SK-N-SH (cell line): ENCODE measurements at regions not wholly inside any gene's neighbourhood (a gene's known extent, or its start where the extent isn't known, plus 50 kb on each side); places are given as distances from the start of the nearest gene placed in this dataset.

Experiments
- CTCF ChIA-PET: fragments of 300-600, 350-600 bp; formaldehyde crosslinking; extraction: SDS; loops from one replicate; lab custom pipeline; 2021; lab: Yijun Ruan, JAX
- POLR2A ChIA-PET: fragments of 350-600 bp; sonication (Branson Sonifier 250); formaldehyde crosslinking; extraction: SDS; loops from one replicate; lab custom pipeline; 2020; ENCODE audit warnings: antibody characterized with exemption, inconsistent platforms; lab: Yijun Ruan, JAX
- DNase-seq: peaks from one replicate; pipeline ENCODE4 v3.0.0; 2012
- H2AFZ ChIP-seq: fragments of 200-600 bp; sonication (generic); 2 replicates; pipeline ENCODE4 v1.8.1; 2016; ENCODE audit warnings: antibody characterized with exemption, mild to moderate bottlenecking, low read depth
- H3F3A ChIP-seq: fragments of 200-600 bp; sonication (generic); replicated peaks from 2 replicates; pipeline ENCODE3; 2016; ENCODE audit warnings: antibody characterized with exemption, mild to moderate bottlenecking; ENCODE audit not compliant: insufficient read depth
- H3K27ac ChIP-seq, 2 experiments: fragments of 200-500 bp in 1 of 2; fragments of 200-600 bp in 1 of 2; sonication (Bioruptor generic) in 1 of 2; sonication (generic), shearing (Covaris generic) in 1 of 2; 2 replicates each; pipeline versions ENCODE4 v1.5.1 to v1.6.1; 2014 to 2016; ENCODE audit warnings: low read depth in 2 of 2, inconsistent platforms in 1 of 2, low read length in 1 of 2, mild to moderate bottlenecking in 1 of 2, mixed read lengths in 1 of 2
- H3K27me3 ChIP-seq: fragments of 200-600 bp; sonication (generic), shearing (Covaris generic); 2 replicates; pipeline ENCODE4 v1.6.1; 2016; ENCODE audit warnings: mixed run types; ENCODE audit not compliant: insufficient read depth
- H3K36me3 ChIP-seq, 2 experiments: fragments of 200-500 bp in 1 of 2; fragments of 200-600 bp in 1 of 2; sonication (Bioruptor generic) in 1 of 2; sonication (generic) in 1 of 2; replicated peaks in 1 of 2; 2 replicates each; pipeline versions ENCODE3 to v1.5.1; 2014 to 2016; ENCODE audit warnings: low read length in 1 of 2, mild to moderate bottlenecking in 1 of 2; ENCODE audit not compliant: insufficient read depth in 2 of 2, control insufficient read depth in 1 of 2
- H3K4me1 ChIP-seq, 2 experiments: fragments of 200-500 bp in 1 of 2; fragments of 200-600 bp in 1 of 2; sonication (Bioruptor generic) in 1 of 2; sonication (generic), shearing (Covaris generic) in 1 of 2; 2 replicates each; pipeline versions ENCODE4 v1.5.1 to v1.6.1; 2014 to 2016; ENCODE audit warnings: low read depth in 1 of 2, low read length in 1 of 2, mixed run types in 1 of 2; ENCODE audit not compliant: insufficient read depth in 2 of 2, control insufficient read depth in 1 of 2
- H3K4me2 ChIP-seq: fragments of 200-600 bp; sonication (generic), shearing (Covaris generic); 2 replicates; pipeline ENCODE4 v1.6.1; 2017; ENCODE audit warnings: mixed run types
- H3K4me3 ChIP-seq, 2 experiments: fragments of 200-500 bp in 1 of 2; fragments of 200-600 bp in 1 of 2; sonication (Bioruptor generic) in 1 of 2; sonication (generic), shearing (Covaris generic) in 1 of 2; 2 replicates each; pipeline versions ENCODE4 v1.5.1 to v1.8.1; 2014 to 2016; ENCODE audit warnings: low read depth in 2 of 2, inconsistent platforms in 1 of 2, low read length in 1 of 2, mild to moderate bottlenecking in 1 of 2, mixed read lengths in 1 of 2, moderate library complexity in 1 of 2
- H3K79me2 ChIP-seq: fragments of 200-600 bp; sonication (generic); 2 replicates; pipeline ENCODE4 v1.8.1; 2017; ENCODE audit warnings: mild to moderate bottlenecking; ENCODE audit not compliant: insufficient read depth
- H3K9ac ChIP-seq: fragments of 200-600 bp; sonication (generic); 2 replicates; pipeline ENCODE4 v1.6.1; 2017; ENCODE audit warnings: mixed run types
- H3K9me2 ChIP-seq: fragments of 200-600 bp; sonication (generic); 2 replicates; pipeline ENCODE4 v1.6.1; 2017; ENCODE audit warnings: mixed run types
- H3K9me3 ChIP-seq: fragments of 200-600 bp; sonication (generic); 2 replicates; pipeline ENCODE4 v1.6.1; 2017; ENCODE audit warnings: mixed run types, mild to moderate bottlenecking, moderate library complexity
- H4K20me1 ChIP-seq: fragments of 200-600 bp; sonication (generic); 2 replicates; pipeline ENCODE4 v1.6.1; 2017; ENCODE audit warnings: mild to moderate bottlenecking, mixed run types; ENCODE audit not compliant: insufficient read depth
- FOXM1 ChIP-seq: IDR thresholded peaks from 2 replicates; pipeline ENCODE4 v1.4.0; 2012; ENCODE audit warnings: low read depth, mild to moderate bottlenecking
- NFIC ChIP-seq: IDR thresholded peaks from 2 replicates; pipeline ENCODE4 v1.4.0; 2012; ENCODE audit warnings: borderline replicate concordance
- NRF1 ChIP-seq: IDR thresholded peaks from 2 replicates; pipeline ENCODE4 v1.6.1; 2012; ENCODE audit warnings: low read depth, mild to moderate bottlenecking, low read length
- RXRA ChIP-seq: IDR thresholded peaks from 2 replicates; pipeline ENCODE4 v1.4.0; 2012; ENCODE audit warnings: low read depth, mild to moderate bottlenecking, borderline replicate concordance
- ZBTB33 ChIP-seq: IDR thresholded peaks from 2 replicates; pipeline ENCODE4 v1.4.0; 2012; ENCODE audit warnings: low read depth, borderline replicate concordance
- WGBS: methylation state at CpG from one replicate; pipeline ENCODE4 v1.1.6; 2017; ENCODE audit warnings: low lambda C conversion rate; 5-methylcytosine and 5-hydroxymethylcytosine counted together
- TF ChIP-seq, protein P1 (sequence below): fragments of 200-600 bp; sonication (generic); IDR thresholded peaks from 2 replicates; pipeline ENCODE4 v1.6.1; 2017; ENCODE audit warnings: antibody characterized with exemption, mild to moderate bottlenecking, moderate library complexity
- TF ChIP-seq, protein P2 (sequence below): IDR thresholded peaks from 2 replicates; pipeline ENCODE4 v1.4.0; 2012; ENCODE audit warnings: low read depth

- Histone ChIP-seq H3K4me1 (no peaks in the 10 kb centered on the region), H3K27me3 (no peaks in the 10 kb centered on the region; the same call in 1 of the 2 replicates), H3K27ac (no peak overlapping the region), H4K20me1 (no peaks in the 10 kb centered on the region), H3K9ac (no peak overlapping the region), H3F3A (no peaks in the 10 kb centered on the region), H3K79me2 (no peaks in the 10 kb centered on the region), H3K36me3 (no peaks in the 10 kb centered on the region), H3K4me3 (peak overlapping the region in 1 of 2 experiments; percentile 26; a peak in 1 of 4 replicates), H3K4me2 (no peak overlapping the region), H3K9me3 (no peaks in the 10 kb centered on the region), H2AFZ (no peak overlapping the region), H3K9me2 (no peaks in the 10 kb centered on the region)
- 3% methylated on average over 5 of the region's 5 CpGs for WGBS
- DNase-seq = peak; percentile 7
- TF ChIP-seq RXRA = no peak
- TF ChIP-seq NRF1 = no peak
- TF ChIP-seq FOXM1 = no peak
- TF ChIP-seq, protein P1, sequence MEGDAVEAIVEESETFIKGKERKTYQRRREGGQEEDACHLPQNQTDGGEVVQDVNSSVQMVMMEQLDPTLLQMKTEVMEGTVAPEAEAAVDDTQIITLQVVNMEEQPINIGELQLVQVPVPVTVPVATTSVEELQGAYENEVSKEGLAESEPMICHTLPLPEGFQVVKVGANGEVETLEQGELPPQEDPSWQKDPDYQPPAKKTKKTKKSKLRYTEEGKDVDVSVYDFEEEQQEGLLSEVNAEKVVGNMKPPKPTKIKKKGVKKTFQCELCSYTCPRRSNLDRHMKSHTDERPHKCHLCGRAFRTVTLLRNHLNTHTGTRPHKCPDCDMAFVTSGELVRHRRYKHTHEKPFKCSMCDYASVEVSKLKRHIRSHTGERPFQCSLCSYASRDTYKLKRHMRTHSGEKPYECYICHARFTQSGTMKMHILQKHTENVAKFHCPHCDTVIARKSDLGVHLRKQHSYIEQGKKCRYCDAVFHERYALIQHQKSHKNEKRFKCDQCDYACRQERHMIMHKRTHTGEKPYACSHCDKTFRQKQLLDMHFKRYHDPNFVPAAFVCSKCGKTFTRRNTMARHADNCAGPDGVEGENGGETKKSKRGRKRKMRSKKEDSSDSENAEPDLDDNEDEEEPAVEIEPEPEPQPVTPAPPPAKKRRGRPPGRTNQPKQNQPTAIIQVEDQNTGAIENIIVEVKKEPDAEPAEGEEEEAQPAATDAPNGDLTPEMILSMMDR = peak; percentile 48
- ChIA-PET CTCF (interaction anchor here (0.7 to 0.9 kb wide), 2 partner anchors 10 to 302 kb away, joined by 3 read pairs; no protein-coding TSS in a partner anchor), POLR2A (no interaction called here)
These were observed 100.2 kb downstream of the PERP start for GRCh38 chr6:138007014-138007472.

DNA sequence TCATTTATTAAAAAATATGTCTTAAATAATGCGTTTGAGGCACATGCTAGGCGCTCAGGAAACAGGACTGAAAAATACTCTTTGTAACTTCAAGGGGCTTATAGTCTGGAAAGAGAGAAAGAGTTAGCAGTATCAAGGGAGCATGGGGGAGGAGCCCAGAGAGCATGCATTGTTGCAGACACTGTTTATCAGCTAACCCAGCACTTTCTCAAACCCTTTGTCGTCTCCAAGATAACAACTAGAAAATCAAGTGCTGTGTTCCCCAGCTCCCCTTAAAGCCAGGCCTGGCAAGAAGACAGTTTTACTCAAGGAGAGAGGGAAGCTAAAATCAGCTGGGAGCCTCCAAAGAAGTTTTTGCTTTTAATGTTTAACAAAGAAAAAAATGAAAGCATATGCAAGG is 98.4 kb downstream of the PERP start:
- no peak for DNase-seq
- no peaks in the 10 kb centered on the region for H3K36me3 ChIP-seq
- no peaks in the 10 kb centered on the region for H3K9me2 ChIP-seq
- WGBS = 2% methylated on average over 3 of the region's 3 CpGs
- ChIA-PET CTCF (no interaction called here), POLR2A (no interaction called here)
- H3K27me3 ChIP-seq = no peaks in the 10 kb centered on the region; the same call in 1 of the 2 replicates
- no peak overlapping the region for H3K27ac ChIP-seq
- H3K4me3 ChIP-seq = no peak overlapping the region
- no peaks in the 10 kb centered on the region for H3F3A ChIP-seq
- no peaks in the 10 kb centered on the region for H3K9me3 ChIP-seq
- no peaks in the 10 kb centered on the region for H3K4me1 ChIP-seq
- H4K20me1 ChIP-seq = no peaks in the 10 kb centered on the region
- no peaks in the 10 kb centered on the region for H3K79me2 ChIP-seq
- no peak overlapping the region for H3K9ac ChIP-seq
- no peak for TF ChIP-seq NFIC
- no peak overlapping the region for H3K4me2 ChIP-seq
- no peak overlapping the region for H2AFZ ChIP-seq

DNA sequence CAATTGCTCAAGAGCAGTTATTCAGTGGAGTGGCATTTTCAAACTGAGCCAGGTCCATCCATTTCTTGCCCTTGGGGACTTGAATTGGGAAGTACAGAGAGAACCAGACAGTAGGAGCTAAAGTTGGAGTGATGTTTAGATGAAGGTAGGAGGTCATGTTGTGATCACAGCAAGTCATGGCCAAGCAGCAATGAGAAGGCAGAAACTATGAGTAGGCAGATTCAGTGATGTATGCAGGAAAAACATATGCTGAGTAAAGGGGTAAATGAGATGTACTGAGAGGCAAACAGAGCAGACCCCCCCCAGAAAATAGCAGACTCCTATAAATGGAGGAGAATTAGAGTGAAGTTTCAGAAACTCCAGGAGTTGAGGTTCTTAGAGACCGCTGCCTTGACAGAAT is 95.8 kb downstream of the PERP start:
- no peak for DNase-seq
- ChIA-PET CTCF (no interaction called here), POLR2A (no interaction called here)
- Histone ChIP-seq H3K4me2 (no peak overlapping the region), H3F3A (no peaks in the 10 kb centered on the region), H2AFZ (no peak overlapping the region), H3K4me3 (no peak overlapping the region), H3K27me3 (no peaks in the 10 kb centered on the region; the same call in 1 of the 2 replicates), H3K9me2 (no peaks in the 10 kb centered on the region), H3K9ac (no peak overlapping the region), H3K4me1 (no peaks in the 10 kb centered on the region)
- WGBS = 13% methylated on average over 1 of the region's 1 CpG
- TF ChIP-seq, protein P2, sequence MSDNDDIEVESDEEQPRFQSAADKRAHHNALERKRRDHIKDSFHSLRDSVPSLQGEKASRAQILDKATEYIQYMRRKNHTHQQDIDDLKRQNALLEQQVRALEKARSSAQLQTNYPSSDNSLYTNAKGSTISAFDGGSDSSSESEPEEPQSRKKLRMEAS = no peak
- no peak for TF ChIP-seq ZBTB33
- TF ChIP-seq, all 33 proteins: peak for 0
- no peak overlapping the region for H3K27ac ChIP-seq
- no peaks in the 10 kb centered on the region for H3K79me2 ChIP-seq
- H4K20me1 ChIP-seq = no peaks in the 10 kb centered on the region
- no peaks in the 10 kb centered on the region for H3K9me3 ChIP-seq
- no peaks in the 10 kb centered on the region for H3K36me3 ChIP-seq
